HG03457 (cell line): ENCODE measurements at regions not wholly inside any gene's neighbourhood (a gene's known extent, or its start where the extent isn't known, plus 50 kb on each side); places are given as distances from the start of the nearest gene placed in this dataset.
"Not testable (repeated sequence)": the region's sequence is repeated elsewhere in the genome, so short reads cannot be mapped to it uniquely, and the experiment has no call there.

Experiments
- ATAC-seq: cut with Tn5 transposase; IDR thresholded peaks from one replicate; pipeline ENCODE4 v1.9.1; 2021; ENCODE audit warnings: moderate number of reproducible peaks; ENCODE audit not compliant: unreplicated experiment

- no peak for ATAC-seq
Observed at GRCh38 chr7:119908948-119909347, 364.0 kb upstream of the KCND2 start.

GRCh38 chr7:119914119-119914518, 358.9 kb upstream of the KCND2 start:
- not testable (repeated sequence) for ATAC-seq

- no peak for ATAC-seq
Observed at GRCh38 chr7:119916501-119916900, 356.5 kb upstream of the KCND2 start.

GRCh38 chr7:119918185-119918584, 354.8 kb upstream of the KCND2 start:
- no peak for ATAC-seq

- ATAC-seq: no peak
Observed at GRCh38 chr7:119919986-119920385, 353.0 kb upstream of the KCND2 start.

GRCh38 chr7:119925581-119926289, 347.2 kb upstream of the KCND2 start:
- ATAC-seq: no peak

GRCh38 chr7:119929891-119930290, 343.1 kb upstream of the KCND2 start:
- no peak for ATAC-seq

- ATAC-seq: no peak
Observed at GRCh38 chr7:119931230-119931824, 341.6 kb upstream of the KCND2 start.

- peak; percentile 77 for ATAC-seq
Observed at GRCh38 chr7:119935418-119936025, 337.5 kb upstream of the KCND2 start.

GRCh38 chr7:119936836-119937235, 336.1 kb upstream of the KCND2 start:
- no peak for ATAC-seq

GRCh38 chr7:119937745-119938144, 335.2 kb upstream of the KCND2 start:
- no peak for ATAC-seq

- no peak for ATAC-seq
Observed at GRCh38 chr7:119943942-119944600, 328.9 kb upstream of the KCND2 start.

GRCh38 chr7:119944601-119944972, 328.4 kb upstream of the KCND2 start:
- ATAC-seq: no peak

GRCh38 chr7:119945822-119946221, 327.2 kb upstream of the KCND2 start:
- ATAC-seq: no peak

GRCh38 chr7:119949053-119949452, 323.9 kb upstream of the KCND2 start:
- no peak for ATAC-seq

- ATAC-seq: not testable (repeated sequence)
Observed at GRCh38 chr7:119950390-119951041, 322.5 kb upstream of the KCND2 start.

GRCh38 chr7:119951614-119952013, 321.4 kb upstream of the KCND2 start:
- ATAC-seq: not testable (repeated sequence)

- no peak for ATAC-seq
Observed at GRCh38 chr7:119957335-119957734, 315.6 kb upstream of the KCND2 start.

- ATAC-seq: no peak
Observed at GRCh38 chr7:119959811-119960210, 313.2 kb upstream of the KCND2 start.

- no peak for ATAC-seq
Observed at GRCh38 chr7:119963654-119964053, 309.3 kb upstream of the KCND2 start.

- no peak for ATAC-seq
Observed at GRCh38 chr7:119964065-119964464, 308.9 kb upstream of the KCND2 start.
